ENCODE measurements at regions not wholly inside any gene's neighbourhood (a gene's known extent, or its start where the extent isn't known, plus 50 kb on each side); places are given as distances from the start of the nearest gene placed in this dataset.

- TF ChIP-seq EP300 (IDR thresholded peaks at IDR 0.05; ENCODE audit: low read depth) = no peak
- no peak for TF ChIP-seq CTCF (IDR thresholded peaks at IDR 0.05)
Observed at GRCh38 chr1:117732065-117732797, 126.4 kb downstream of the TENT5C start.

All from transverse colon (tissue), 3 donors.